AG04449 (cell line): ENCODE measurements at regions not wholly inside any gene's neighbourhood (a gene's known extent, or its start where the extent isn't known, plus 50 kb on each side); places are given as distances from the start of the nearest gene placed in this dataset.

Experiments
- CTCF ChIA-PET: fragments of 350-600 bp; formaldehyde crosslinking; extraction: SDS; loops from one replicate; lab custom pipeline; 2021; ENCODE audit warnings: antibody characterized with exemption; lab: Yijun Ruan, JAX
- POLR2A ChIA-PET: fragments of 400-600, 350-600 bp; formaldehyde crosslinking; extraction: SDS; loops from one replicate; lab custom pipeline; 2020; ENCODE audit warnings: antibody characterized with exemption, inconsistent platforms; lab: Yijun Ruan, JAX
- DNase-seq: peaks from one replicate; pipeline ENCODE4 v3.0.0-alpha.2; 2010; ENCODE audit warnings: low read depth, low spot score
- H3K4me3 ChIP-seq: 2 replicates; pipeline ENCODE4 v1.5.1; 2011; ENCODE audit warnings: low read depth, mild to moderate bottlenecking, control low read depth, low read length
- TF ChIP-seq, protein P1 (sequence below): IDR thresholded peaks from one replicate; pipeline ENCODE4 v1.5.1; 2011; ENCODE audit warnings: mild to moderate bottlenecking, moderate library complexity, low read length, control low read depth, inconsistent platforms; ENCODE audit not compliant: insufficient read depth; ENCODE audit errors: missing control alignments

DNA sequence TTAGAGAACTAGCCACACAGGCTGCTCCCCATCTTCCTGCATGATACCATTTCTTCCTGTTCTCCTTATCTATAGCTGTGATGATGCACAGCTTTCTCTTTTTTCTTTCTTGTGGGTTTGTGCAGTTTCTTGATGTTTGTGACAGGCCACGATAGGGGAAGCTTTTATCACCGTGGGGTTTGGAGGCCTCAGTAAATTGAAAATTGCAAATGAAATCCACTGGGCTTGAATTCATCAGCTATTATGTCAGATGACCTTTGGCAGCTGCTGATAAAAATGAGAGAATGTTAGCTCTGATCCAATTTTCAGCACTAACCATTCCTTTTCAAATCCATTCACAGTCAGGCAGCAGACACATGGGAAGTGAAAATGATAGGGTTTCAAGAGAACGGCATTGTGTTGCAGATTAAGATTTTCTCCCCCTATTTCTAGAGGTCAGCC lies 176.9 kb upstream of the SOX2 start:
- ChIA-PET CTCF (no interaction called here), POLR2A (no interaction called here)
- TF ChIP-seq, protein P1, sequence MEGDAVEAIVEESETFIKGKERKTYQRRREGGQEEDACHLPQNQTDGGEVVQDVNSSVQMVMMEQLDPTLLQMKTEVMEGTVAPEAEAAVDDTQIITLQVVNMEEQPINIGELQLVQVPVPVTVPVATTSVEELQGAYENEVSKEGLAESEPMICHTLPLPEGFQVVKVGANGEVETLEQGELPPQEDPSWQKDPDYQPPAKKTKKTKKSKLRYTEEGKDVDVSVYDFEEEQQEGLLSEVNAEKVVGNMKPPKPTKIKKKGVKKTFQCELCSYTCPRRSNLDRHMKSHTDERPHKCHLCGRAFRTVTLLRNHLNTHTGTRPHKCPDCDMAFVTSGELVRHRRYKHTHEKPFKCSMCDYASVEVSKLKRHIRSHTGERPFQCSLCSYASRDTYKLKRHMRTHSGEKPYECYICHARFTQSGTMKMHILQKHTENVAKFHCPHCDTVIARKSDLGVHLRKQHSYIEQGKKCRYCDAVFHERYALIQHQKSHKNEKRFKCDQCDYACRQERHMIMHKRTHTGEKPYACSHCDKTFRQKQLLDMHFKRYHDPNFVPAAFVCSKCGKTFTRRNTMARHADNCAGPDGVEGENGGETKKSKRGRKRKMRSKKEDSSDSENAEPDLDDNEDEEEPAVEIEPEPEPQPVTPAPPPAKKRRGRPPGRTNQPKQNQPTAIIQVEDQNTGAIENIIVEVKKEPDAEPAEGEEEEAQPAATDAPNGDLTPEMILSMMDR, result no peak
- no peak for DNase-seq
- no peak overlapping the region for H3K4me3 ChIP-seq

DNA sequence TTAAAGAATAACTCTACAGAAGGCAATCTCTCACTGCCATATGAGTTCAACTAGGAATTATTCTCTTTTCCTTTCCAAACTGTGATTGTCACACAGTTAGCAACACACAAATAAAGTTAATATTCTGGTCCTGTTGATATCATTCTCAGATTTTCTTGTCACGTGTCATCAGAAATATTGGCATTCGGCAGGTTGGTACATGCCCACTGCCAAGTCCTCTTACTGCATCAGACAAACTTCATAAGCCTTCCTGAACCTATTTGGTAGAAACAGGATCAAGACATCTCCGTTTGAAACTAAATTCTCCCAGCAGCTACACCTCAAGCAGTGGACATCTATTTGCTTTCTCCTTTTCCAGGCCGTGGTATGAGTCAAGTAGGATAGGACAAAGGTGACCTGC lies 177.9 kb upstream of the SOX2 start:
- ChIA-PET CTCF (no interaction called here), POLR2A (no interaction called here)

DNA sequence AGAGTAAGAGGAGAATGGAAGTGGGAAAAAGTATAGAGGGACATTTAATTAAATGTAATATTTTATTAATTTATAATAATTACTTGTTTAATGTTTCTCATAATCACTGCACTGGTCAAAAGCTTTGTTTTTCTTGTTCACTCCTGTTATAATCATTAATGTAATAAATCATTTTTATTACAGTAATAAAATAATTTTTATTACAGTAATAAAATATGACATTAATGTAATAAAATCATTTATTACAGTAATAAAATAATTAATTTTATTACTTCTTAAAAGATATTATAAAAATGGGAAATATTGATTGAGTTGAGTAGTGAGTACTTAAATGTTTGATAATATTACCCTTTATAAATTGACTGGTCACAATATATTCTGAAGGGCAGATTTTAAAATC lies 181.1 kb upstream of the SOX2 start:
- no peak for DNase-seq
- POLR2A ChIA-PET, result no interaction called here

More for the DNA sequence above, 177.9 kb upstream of the SOX2 start:
- TF ChIP-seq, protein P1, result no peak
- H3K4me3 ChIP-seq, result no peak overlapping the region
- no peak for DNase-seq

DNA sequence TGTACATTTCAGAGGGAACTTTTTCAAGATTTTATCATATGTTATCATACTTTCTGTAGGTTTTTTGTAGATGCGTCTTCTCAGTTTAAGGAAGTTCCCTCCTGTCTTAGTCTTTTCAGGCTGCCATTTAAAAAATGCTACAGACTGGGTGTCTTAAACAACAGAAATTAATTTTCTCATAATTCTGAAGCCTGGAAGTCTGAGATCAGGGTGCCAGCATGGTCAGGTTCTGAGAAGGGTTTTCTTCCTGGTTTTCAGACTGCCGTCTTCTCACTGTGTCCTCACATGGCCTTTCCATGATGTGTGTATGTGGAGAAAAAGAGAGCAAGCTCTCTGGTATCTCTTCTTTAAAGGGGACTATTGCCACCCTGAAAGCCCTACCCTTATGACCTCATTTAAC lies 189.9 kb upstream of the SOX2 start:
- TF ChIP-seq, protein P1, result no peak
- POLR2A ChIA-PET, result no interaction called here

More for the DNA sequence above, 181.1 kb upstream of the SOX2 start:
- H3K4me3 ChIP-seq, result no peak overlapping the region
- CTCF ChIA-PET, result no interaction called here
- TF ChIP-seq, protein P1, result no peak

DNA sequence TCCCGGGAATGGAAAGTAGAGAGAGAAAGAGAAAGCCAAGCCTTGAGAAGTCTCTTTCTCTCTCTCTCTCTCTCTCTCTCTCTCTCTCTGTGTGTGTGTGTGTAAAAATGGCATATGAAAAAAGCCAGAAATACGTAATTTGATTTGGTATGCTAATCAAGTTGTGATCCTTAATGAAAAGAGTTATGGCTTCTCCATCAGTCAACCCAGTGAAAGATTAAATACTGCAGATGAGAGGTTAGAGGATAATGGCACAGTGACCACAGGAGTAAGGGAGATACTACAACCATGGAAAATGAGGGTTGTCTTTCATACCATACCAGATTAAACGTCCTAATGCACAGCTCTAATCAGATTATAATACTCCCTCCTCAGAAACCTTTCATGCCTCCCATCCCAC lies 193.5 kb upstream of the SOX2 start:
- DNase-seq, result no peak
- H3K4me3 ChIP-seq, result no peak overlapping the region
- ChIA-PET POLR2A (no interaction called here), CTCF (no interaction called here)
- TF ChIP-seq, protein P1, result no peak

More for the DNA sequence above, 189.9 kb upstream of the SOX2 start:
- CTCF ChIA-PET, result no interaction called here
- DNase-seq, result no peak
- H3K4me3 ChIP-seq, result no peak overlapping the region

DNA sequence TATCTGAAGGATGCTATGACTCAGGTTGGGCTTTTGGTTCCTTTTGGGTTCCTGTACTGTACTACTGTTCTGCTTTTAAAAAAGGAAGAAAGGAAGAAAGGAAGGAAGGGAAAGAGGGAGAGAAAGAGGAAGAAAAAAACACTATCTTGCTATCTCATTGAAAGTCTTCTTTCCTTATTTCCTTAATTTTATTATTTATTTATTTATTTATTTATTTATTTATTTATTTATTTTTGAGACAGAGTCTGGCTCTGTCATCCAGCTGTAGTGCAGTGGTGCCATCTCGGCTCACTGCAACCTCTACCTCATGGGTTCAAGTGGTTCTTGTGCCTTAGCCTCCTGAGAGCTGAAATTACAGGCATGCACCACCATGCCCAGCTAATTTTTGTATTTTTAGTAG lies 198.9 kb upstream of the SOX2 start:
- TF ChIP-seq, protein P1, result no peak
- ChIA-PET CTCF (no interaction called here), POLR2A (no interaction called here)
- no peak overlapping the region for H3K4me3 ChIP-seq
- no peak for DNase-seq
